ENCODE measurements at regions not wholly inside any gene's neighbourhood (a gene's known extent, or its start where the extent isn't known, plus 50 kb on each side); places are given as distances from the start of the nearest gene placed in this dataset.

DNA sequence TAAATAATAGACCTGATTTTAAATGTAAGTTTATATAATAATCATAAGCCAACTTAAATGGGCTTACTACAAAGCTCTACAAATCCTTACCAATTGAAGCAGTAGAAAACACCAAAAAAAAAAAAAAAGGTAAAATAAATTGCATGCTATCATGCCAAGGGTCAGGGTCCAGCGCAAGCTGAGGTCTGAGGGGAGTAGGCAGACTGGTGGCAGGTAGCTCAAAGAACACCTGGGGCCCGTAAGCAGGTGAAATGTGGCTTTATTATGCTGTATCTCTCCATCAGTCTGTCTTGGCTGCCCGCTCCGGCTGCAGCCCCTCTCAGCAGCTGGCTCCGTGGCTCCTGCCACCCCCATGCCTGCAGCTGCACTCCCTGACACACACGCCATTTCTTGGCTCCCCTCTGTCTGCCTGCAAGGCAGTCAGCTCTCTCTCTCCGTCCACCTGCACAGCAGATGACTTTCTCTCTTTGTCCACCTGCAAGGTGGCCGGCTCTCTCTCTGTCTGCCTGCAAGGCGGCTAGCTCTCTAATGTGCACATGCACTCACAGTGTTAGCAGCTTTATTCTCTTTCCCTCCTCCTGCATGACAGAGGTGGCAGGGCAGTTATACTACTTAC is 209.4 kb upstream of the UGT8 start:
- no peak for DNase-seq (ENCODE audit: low spot score)
- TF ChIP-seq CTCF (IDR thresholded peaks at IDR 0.05; ENCODE audit: borderline replicate concordance, control extremely low read depth, extremely low read depth, insufficient read depth, missing control alignments), result no peak
- in situ Hi-C loops (cut with MboI; ENCODE audit: low sequenced_read_pairs, unreplicated experiment), result loop anchor here (25.0 kb wide), 2 partner anchors 427 to 1002 kb away; no protein-coding TSS in a partner anchor

- no peak for DNase-seq (ENCODE audit: low spot score)
- in situ Hi-C loops (cut with MboI; ENCODE audit: low sequenced_read_pairs, unreplicated experiment), result loop anchor here (10.0 to 25.0 kb wide), 3 partner anchors 261 to 1006 kb away; no protein-coding TSS in a partner anchor
- no peak for TF ChIP-seq CTCF (IDR thresholded peaks at IDR 0.05; ENCODE audit: borderline replicate concordance, control extremely low read depth, extremely low read depth, insufficient read depth, missing control alignments)
These were observed 205.1 kb upstream of the UGT8 start for GRCh38 chr4:114393295-114394038.

- DNase-seq (ENCODE audit: low spot score), result no peak
- no peak for TF ChIP-seq CTCF (IDR thresholded peaks at IDR 0.05; ENCODE audit: borderline replicate concordance, control extremely low read depth, extremely low read depth, insufficient read depth, missing control alignments)
- in situ Hi-C loops (cut with MboI; ENCODE audit: low sequenced_read_pairs, unreplicated experiment), result loop anchor here (10.0 to 25.0 kb wide), 3 partner anchors 258 to 1010 kb away; no protein-coding TSS in a partner anchor
These were observed 201.8 kb upstream of the UGT8 start for GRCh38 chr4:114396808-114397207.

DNA sequence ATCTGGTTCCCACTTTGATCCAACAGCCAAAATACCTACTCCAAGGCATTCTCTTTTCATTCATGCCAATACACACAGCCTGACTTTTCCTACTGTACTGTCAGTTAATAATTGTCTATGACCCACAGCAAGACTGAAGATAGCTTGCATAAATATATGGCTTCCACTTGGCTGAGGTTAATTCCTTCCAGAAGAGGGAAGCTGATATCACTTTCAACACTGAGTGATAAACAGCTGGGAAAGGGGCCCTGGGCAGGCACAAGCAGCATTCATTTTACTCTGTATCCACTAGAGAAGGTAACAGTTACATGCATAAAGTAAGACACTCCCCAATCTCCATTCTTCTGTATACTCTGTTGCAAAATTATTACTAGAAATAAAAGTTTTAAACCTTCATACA is 200.2 kb upstream of the UGT8 start:
- no peak for TF ChIP-seq CTCF (IDR thresholded peaks at IDR 0.05; ENCODE audit: borderline replicate concordance, control extremely low read depth, extremely low read depth, insufficient read depth, missing control alignments)
- no peak for DNase-seq (ENCODE audit: low spot score)
- in situ Hi-C loops (cut with MboI; ENCODE audit: low sequenced_read_pairs, unreplicated experiment), result loop anchor here (10.0 to 25.0 kb wide), 3 partner anchors 256 to 1011 kb away; no protein-coding TSS in a partner anchor

- TF ChIP-seq CTCF (IDR thresholded peaks at IDR 0.05; ENCODE audit: borderline replicate concordance, control extremely low read depth, extremely low read depth, insufficient read depth, missing control alignments), result no peak
- DNase-seq (ENCODE audit: low spot score), result no peak
- in situ Hi-C loops (cut with MboI; ENCODE audit: low sequenced_read_pairs, unreplicated experiment), result loop anchor here (10.0 to 25.0 kb wide), 3 partner anchors 256 to 1012 kb away; no protein-coding TSS in a partner anchor
These were observed 199.5 kb upstream of the UGT8 start for GRCh38 chr4:114399105-114399504.

DNA sequence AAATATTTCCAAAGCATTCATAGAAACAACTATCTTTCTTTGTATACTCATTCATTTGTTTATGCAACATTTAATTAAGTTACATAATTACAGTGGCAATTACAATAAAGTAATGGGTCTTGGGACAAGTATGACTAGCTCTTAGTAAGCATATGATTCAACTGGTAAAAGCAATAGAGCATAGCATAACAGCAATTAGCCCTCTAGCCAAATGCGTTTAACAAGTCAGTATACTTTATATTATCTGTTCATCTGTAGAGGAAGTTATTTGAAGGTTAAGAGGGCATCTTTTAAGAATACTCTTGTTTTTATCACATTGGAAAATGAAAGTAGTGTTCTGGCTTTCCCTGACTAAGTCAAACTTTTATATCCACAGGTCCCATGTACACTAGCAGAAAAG is 198.1 kb upstream of the UGT8 start:
- no peak for TF ChIP-seq CTCF (IDR thresholded peaks at IDR 0.05; ENCODE audit: borderline replicate concordance, control extremely low read depth, extremely low read depth, insufficient read depth, missing control alignments)
- in situ Hi-C loops (cut with MboI; ENCODE audit: low sequenced_read_pairs, unreplicated experiment), result no loop called here
- no peak for DNase-seq (ENCODE audit: low spot score)

All from GM13976 (cell line).